Stomach (tissue), 4 donors: ENCODE measurements at regions not wholly inside any gene's neighbourhood (a gene's known extent, or its start where the extent isn't known, plus 50 kb on each side); places are given as distances from the start of the nearest gene placed in this dataset.

Experiments
- EP300 ChIP-seq: sonication (generic); formaldehyde crosslinking; IDR thresholded peaks from one replicate; pipeline ENCODE4 v1.6.1; 2017; ENCODE audit warnings: antibody characterized with exemption
- POLR2AphosphoS5 ChIP-seq, 3 donors: sonication (generic); formaldehyde crosslinking; IDR thresholded peaks; one replicate each; pipeline ENCODE4 v1.6.1; 2016; ENCODE audit warnings: antibody characterized with exemption in 3 of 3
- TF ChIP-seq, protein P1 (sequence below), 7 experiments: fragments of 450-650 bp in 4 of 7; fragments of 200-600 bp in 3 of 7; sonication (generic) in 3 of 7; IDR thresholded peaks; one replicate each; pipeline ENCODE4 v1.5.1; 2016 to 2019; ENCODE audit warnings: antibody characterized with exemption in 7 of 7, control low read depth in 2 of 7, mild to moderate bottlenecking in 1 of 7

DNA sequence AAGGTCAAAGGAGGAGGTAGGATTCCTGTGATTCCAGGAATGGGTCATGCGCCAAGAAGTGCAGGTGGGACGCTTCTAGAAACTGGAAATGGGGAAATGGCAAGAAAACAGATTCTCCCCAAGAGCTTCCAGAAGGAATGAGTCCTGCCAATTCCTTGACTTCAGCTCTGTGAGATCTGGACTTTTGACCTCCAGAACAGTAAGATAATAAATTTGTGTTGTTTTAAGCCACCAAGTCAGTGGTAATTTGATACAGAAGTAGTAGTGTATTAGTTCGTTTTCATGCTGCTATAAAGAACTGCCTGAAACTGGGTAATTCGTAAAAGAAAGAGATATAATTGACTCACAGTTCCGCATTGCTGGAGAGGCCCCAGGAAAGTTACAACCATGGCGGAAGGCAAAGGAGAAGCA lies 178.6 kb upstream of the GALNT17 start:
- TF ChIP-seq, protein P1, sequence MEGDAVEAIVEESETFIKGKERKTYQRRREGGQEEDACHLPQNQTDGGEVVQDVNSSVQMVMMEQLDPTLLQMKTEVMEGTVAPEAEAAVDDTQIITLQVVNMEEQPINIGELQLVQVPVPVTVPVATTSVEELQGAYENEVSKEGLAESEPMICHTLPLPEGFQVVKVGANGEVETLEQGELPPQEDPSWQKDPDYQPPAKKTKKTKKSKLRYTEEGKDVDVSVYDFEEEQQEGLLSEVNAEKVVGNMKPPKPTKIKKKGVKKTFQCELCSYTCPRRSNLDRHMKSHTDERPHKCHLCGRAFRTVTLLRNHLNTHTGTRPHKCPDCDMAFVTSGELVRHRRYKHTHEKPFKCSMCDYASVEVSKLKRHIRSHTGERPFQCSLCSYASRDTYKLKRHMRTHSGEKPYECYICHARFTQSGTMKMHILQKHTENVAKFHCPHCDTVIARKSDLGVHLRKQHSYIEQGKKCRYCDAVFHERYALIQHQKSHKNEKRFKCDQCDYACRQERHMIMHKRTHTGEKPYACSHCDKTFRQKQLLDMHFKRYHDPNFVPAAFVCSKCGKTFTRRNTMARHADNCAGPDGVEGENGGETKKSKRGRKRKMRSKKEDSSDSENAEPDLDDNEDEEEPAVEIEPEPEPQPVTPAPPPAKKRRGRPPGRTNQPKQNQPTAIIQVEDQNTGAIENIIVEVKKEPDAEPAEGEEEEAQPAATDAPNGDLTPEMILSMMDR (IDR thresholded peaks at IDR 0.05), result no peak
- TF ChIP-seq EP300, result no peak
- TF ChIP-seq POLR2AphosphoS5 (IDR thresholded peaks at IDR 0.05), result no peak
